Panc1 (cell line): ENCODE measurements at regions not wholly inside any gene's neighbourhood (a gene's known extent, or its start where the extent isn't known, plus 50 kb on each side); places are given as distances from the start of the nearest gene placed in this dataset.

ENCODE experiments used
- CTCF ChIP-seq: fragments of 450-650 bp; IDR thresholded peaks from 2 replicates; pipeline ENCODE4 v1.5.1; 2017; ENCODE audit warnings: mild to moderate bottlenecking
- REST ChIP-seq, 2 experiments: IDR thresholded peaks; 2 replicates each; pipeline ENCODE4 v1.6.1; 2011 to 2012; ENCODE audit warnings: low read depth in 2 of 2, control low read depth in 1 of 2, low read length in 1 of 2, mild to moderate bottlenecking in 1 of 2, moderate library complexity in 1 of 2; ENCODE audit not compliant: insufficient read depth in 1 of 2
- SIN3A ChIP-seq: IDR thresholded peaks from 2 replicates; pipeline ENCODE4 v1.6.1; 2012; ENCODE audit warnings: low read depth, mild to moderate bottlenecking, low read length, moderate library complexity, borderline replicate concordance; ENCODE audit not compliant: insufficient read depth
- TCF7L2 ChIP-seq: IDR thresholded peaks from 2 replicates; pipeline ENCODE4 v1.6.1; 2011; ENCODE audit warnings: mild to moderate bottlenecking, low read depth, low read length, inconsistent platforms

DNA sequence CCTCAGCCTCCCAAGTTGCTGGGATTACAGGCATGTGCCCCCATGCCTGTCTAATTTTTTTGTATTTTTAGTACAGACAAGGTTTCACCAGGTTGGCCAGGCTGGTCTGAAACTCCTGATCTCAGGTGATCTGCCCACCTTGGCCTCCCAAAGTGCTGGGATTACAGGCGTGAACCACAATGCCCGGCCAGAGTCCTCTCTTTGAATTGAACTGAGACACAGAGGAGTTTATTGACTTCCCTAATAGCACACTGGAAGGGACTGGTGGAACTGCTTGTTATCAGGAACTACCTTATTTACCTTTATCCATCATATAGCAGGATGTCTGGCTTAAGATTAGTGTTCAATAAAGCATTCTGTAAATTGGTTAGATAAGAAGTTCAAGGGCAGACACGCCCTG is 613.8 kb downstream of the EFNB2 start:
- TF ChIP-seq CTCF (no peak), TCF7L2 (no peak), SIN3A (no peak), REST (IDR thresholded peaks at IDR 0.05; ENCODE audit: insufficient read depth in 1 of 2, low read depth in 2 of 2, low read length in 1 of 2) (no peak)
